ENCODE measurements at regions not wholly inside any gene's neighbourhood (a gene's known extent, or its start where the extent isn't known, plus 50 kb on each side); places are given as distances from the start of the nearest gene placed in this dataset.

GRCh38 chr5:60267907-60268306 is 374.4 kb upstream of the PDE4D start:
- no peak for TF ChIP-seq EZH2 (conservative IDR thresholded peaks at IDR 0.05; ENCODE audit: low read depth, low read length)
- no peak for TF ChIP-seq NFE2L2 (IDR thresholded peaks at IDR 0.05; ENCODE audit: low read length)
- TF ChIP-seq POLR2A (IDR thresholded peaks at IDR 0.05; ENCODE audit: insufficient read depth in 1 of 2, low read depth in 2 of 2, low read length in 2 of 2), result no peak
- TF ChIP-seq NCOR1 (IDR thresholded peaks at IDR 0.05; ENCODE audit: borderline replicate concordance, low read length), result no peak
- no peak for TF ChIP-seq TBP (CRISPR knock-in tag; IDR thresholded peaks at IDR 0.05)
- no peak for TF ChIP-seq RFX5 (IDR thresholded peaks at IDR 0.05; ENCODE audit: low read depth, low read length)
- TF ChIP-seq IRF2 (CRISPR knock-in tag; IDR thresholded peaks at IDR 0.05), result no peak
- no peak for TF ChIP-seq CC2D1A (CRISPR knock-in tag; IDR thresholded peaks at IDR 0.05)
- no peak for TF ChIP-seq WIZ (CRISPR knock-in tag; IDR thresholded peaks at IDR 0.05)
- no peak for TF ChIP-seq BCL3 (CRISPR knock-in tag; IDR thresholded peaks at IDR 0.05)
- TF ChIP-seq ZFP36 (IDR thresholded peaks at IDR 0.05; ENCODE audit: borderline replicate concordance, low read depth, low read length, partially characterized antibody), result no peak
- TF ChIP-seq CREM (IDR thresholded peaks at IDR 0.05), result no peak
- no peak for TF ChIP-seq CREM (CRISPR knock-in tag; IDR thresholded peaks at IDR 0.05)
